Gastrocnemius medialis (tissue), 4 donors: ENCODE measurements at regions not wholly inside any gene's neighbourhood (a gene's known extent, or its start where the extent isn't known, plus 50 kb on each side); places are given as distances from the start of the nearest gene placed in this dataset.

Experiments
- ATAC-seq, 2 donors: fragments of 150-250 bp; one replicate each; pipeline ENCODE4 v1.9.1; 2016
- DNase-seq, 2 donors: peaks; one replicate each; pipeline ENCODE4 v3.0.0-alpha.2; 2019
- H3K27ac ChIP-seq, 4 donors: fragments of 200-600 bp; sonication (generic); 1 replicate in 1 of 4; 2 replicates in 3 of 4; pipeline ENCODE4 v1.5.1; 2016 to 2018; ENCODE audit warnings: mild to moderate bottlenecking in 2 of 4, moderate library complexity in 1 of 4
- H3K27me3 ChIP-seq, 3 donors: fragments of 200-600 bp; sonication (generic) in 2 of 3; 1 replicate in 1 of 3; 2 replicates in 2 of 3; pipeline versions ENCODE4 v1.5.1 to v1.6.0; 2016 to 2019; ENCODE audit warnings: mild to moderate bottlenecking in 1 of 3, moderate library complexity in 1 of 3
- H3K36me3 ChIP-seq, 2 donors: fragments of 200-600 bp; sonication (generic) in 1 of 2; one replicate each; pipeline ENCODE4 v1.5.1; 2017 to 2018
- H3K4me1 ChIP-seq, 2 donors: fragments of 200-600 bp; sonication (generic) in 1 of 2; one replicate each; pipeline ENCODE4 v1.5.1; 2016 to 2017; ENCODE audit warnings: mild to moderate bottlenecking in 2 of 2
- H3K4me3 ChIP-seq, 4 donors: fragments of 200-600 bp; sonication (generic) in 3 of 4; 1 replicate in 1 of 4; 2 replicates in 3 of 4; pipeline ENCODE4 v1.5.1; 2016 to 2019; ENCODE audit warnings: mild to moderate bottlenecking in 2 of 4
- H3K9me3 ChIP-seq, 3 donors: fragments of 200-600 bp; sonication (generic) in 2 of 3; 1 replicate in 1 of 3; 2 replicates in 2 of 3; pipeline ENCODE4 v1.5.1; 2016 to 2019
- CTCF ChIP-seq, 5 experiments: fragments of 450-650 bp in 3 of 5; fragments of 200-600 bp in 2 of 5; sonication (generic) in 2 of 5; IDR thresholded peaks in 4 of 5; conservative IDR thresholded peaks in 1 of 5; 1 replicate in 4 of 5; 2 replicates in 1 of 5; pipeline ENCODE4 v1.5.1; 2016 to 2019; ENCODE audit warnings: antibody characterized with exemption in 5 of 5, mild to moderate bottlenecking in 3 of 5, moderate library complexity in 3 of 5
- POLR2A ChIP-seq, 2 donors: fragments of 450-650 bp; IDR thresholded peaks; one replicate each; pipeline ENCODE4 v1.6.1; 2017; ENCODE audit warnings: antibody characterized with exemption in 2 of 2, mild to moderate bottlenecking in 2 of 2, moderate library complexity in 2 of 2
- in situ Hi-C, 4 donors: fragments of 200-750 bp; cut with MboI; loops; one replicate each; pipeline versions ENCODE4 v1.15.0 to v1.8.0; 2017; ENCODE audit warnings: low sequenced_read_pairs in 4 of 4
- intact Hi-C: fragments of 100-400 bp; cut with DNase I; formaldehyde crosslinking; loops from one replicate; pipeline ENCODE4 v1.15.1; 2023; ENCODE audit warnings: low total_unique reads

- Histone ChIP-seq H3K27me3 (no peaks in the 10 kb centered on the region), H3K36me3 (no peaks in the 10 kb centered on the region), H3K4me3 (no peak overlapping the region), H3K4me1 (no peaks in the 10 kb centered on the region), H3K9me3 (no peaks in the 10 kb centered on the region), H3K27ac (no peak overlapping the region)
- in situ Hi-C loops = no loop called here
- TF ChIP-seq CTCF (IDR thresholded peaks at IDR 0.05 in 4 of 5, conservative IDR thresholded peaks at IDR 0.05 in 1 of 5) (no peak), POLR2A (IDR thresholded peaks at IDR 0.05) (no peak)
- intact Hi-C loops = no loop called here
- ATAC-seq (no peak), DNase-seq (no peak)
These were observed 339.2 kb downstream of the AGTPBP1 start for GRCh38 chr9:85402551-85402950.

GRCh38 chr9:85401998-85402397, 339.8 kb downstream of the AGTPBP1 start:
- no peak for ATAC-seq
- in situ Hi-C loops (no loop called here), intact Hi-C loops (no loop called here)
- no peaks in the 10 kb centered on the region for H3K27me3 ChIP-seq
- H3K9me3 ChIP-seq = no peaks in the 10 kb centered on the region
- no peaks in the 10 kb centered on the region for H3K4me1 ChIP-seq
- H3K4me3 ChIP-seq = no peak overlapping the region
- H3K27ac ChIP-seq = no peak overlapping the region
- no peaks in the 10 kb centered on the region for H3K36me3 ChIP-seq
- no peak for DNase-seq
- TF ChIP-seq CTCF (IDR thresholded peaks at IDR 0.05 in 4 of 5, conservative IDR thresholded peaks at IDR 0.05 in 1 of 5) (no peak), POLR2A (IDR thresholded peaks at IDR 0.05) (no peak)

GRCh38 chr9:85397005-85397404, 344.7 kb downstream of the AGTPBP1 start:
- Histone ChIP-seq H3K4me3 (no peak overlapping the region), H3K27ac (no peak overlapping the region), H3K36me3 (no peaks in the 10 kb centered on the region), H3K9me3 (no peaks in the 10 kb centered on the region), H3K27me3 (no peaks in the 10 kb centered on the region), H3K4me1 (no peaks in the 10 kb centered on the region)
- TF ChIP-seq POLR2A (IDR thresholded peaks at IDR 0.05) (no peak), CTCF (IDR thresholded peaks at IDR 0.05 in 4 of 5, conservative IDR thresholded peaks at IDR 0.05 in 1 of 5) (no peak)
- intact Hi-C loops = no loop called here
- ATAC-seq (no peak), DNase-seq (no peak)
- in situ Hi-C loops = no loop called here

GRCh38 chr9:85392260-85392659, 349.5 kb downstream of the AGTPBP1 start:
- in situ Hi-C loops = no loop called here
- no peak for DNase-seq
- no peaks in the 10 kb centered on the region for H3K36me3 ChIP-seq
- intact Hi-C loops = no loop called here
- H3K9me3 ChIP-seq = no peaks in the 10 kb centered on the region
- TF ChIP-seq POLR2A (IDR thresholded peaks at IDR 0.05) (no peak), CTCF (IDR thresholded peaks at IDR 0.05 in 4 of 5, conservative IDR thresholded peaks at IDR 0.05 in 1 of 5) (no peak)
- H3K27me3 ChIP-seq = no peaks in the 10 kb centered on the region
- H3K4me3 ChIP-seq = no peak overlapping the region
- ATAC-seq = no peak
- H3K4me1 ChIP-seq = no peaks in the 10 kb centered on the region
- no peak overlapping the region for H3K27ac ChIP-seq

- in situ Hi-C loops (no loop called here), intact Hi-C loops (no loop called here)
- no peaks in the 10 kb centered on the region for H3K27me3 ChIP-seq
- H3K36me3 ChIP-seq = no peaks in the 10 kb centered on the region
- H3K9me3 ChIP-seq = no peaks in the 10 kb centered on the region
- TF ChIP-seq POLR2A (IDR thresholded peaks at IDR 0.05) = no peak
- no peak for TF ChIP-seq CTCF (IDR thresholded peaks at IDR 0.05 in 4 of 5, conservative IDR thresholded peaks at IDR 0.05 in 1 of 5)
- H3K4me1 ChIP-seq = no peaks in the 10 kb centered on the region
- ATAC-seq (no peak), DNase-seq (no peak)
- H3K4me3 ChIP-seq = no peak overlapping the region
- H3K27ac ChIP-seq = no peak overlapping the region
These were observed 363.9 kb downstream of the AGTPBP1 start for GRCh38 chr9:85377731-85378289.
